ENCODE measurements at regions not wholly inside any gene's neighbourhood (a gene's known extent, or its start where the extent isn't known, plus 50 kb on each side); places are given as distances from the start of the nearest gene placed in this dataset.

GRCh38 chr5:57824623-57825022, 342.0 kb upstream of the ACTBL2 start:
- TF ChIP-seq CTCF (IDR thresholded peaks at IDR 0.05) (no peak), POLR2A (IDR thresholded peaks at IDR 0.05) (no peak)
